ENCODE measurements at regions not wholly inside any gene's neighbourhood (a gene's known extent, or its start where the extent isn't known, plus 50 kb on each side); places are given as distances from the start of the nearest gene placed in this dataset.

DNA sequence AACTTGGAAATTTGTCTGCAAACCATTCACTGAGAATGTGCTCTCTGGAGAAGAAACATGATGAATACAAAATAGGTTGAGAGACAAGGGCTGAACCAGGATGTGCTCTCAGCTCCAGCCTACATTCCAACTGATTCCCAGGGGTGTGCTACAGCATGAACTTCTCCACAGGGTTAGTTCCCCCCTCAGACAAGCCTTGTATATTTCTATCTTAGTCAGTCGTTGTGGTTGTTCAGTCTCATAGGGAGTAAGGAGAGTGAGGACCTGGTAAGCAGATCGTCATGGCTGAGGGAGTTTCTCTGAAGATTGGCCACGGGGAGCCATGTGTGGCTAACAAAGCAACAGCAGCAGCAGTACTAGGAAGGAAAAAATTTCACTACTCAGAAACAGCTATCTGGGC lies 919.7 kb upstream of the CADM2 start:
- H3K9ac ChIP-seq (ENCODE audit: insufficient read depth in 1 of 2, low read depth in 2 of 2, low read length in 2 of 2) = no peak overlapping the region
- no peaks in the 10 kb centered on the region for H3K9me3 ChIP-seq (replicated peaks; ENCODE audit: control insufficient read depth, insufficient read depth, low read depth, low read length)
- no peak overlapping the region for H3K4me3 ChIP-seq
- ChIA-PET POLR2A (no interaction called here), CTCF (ENCODE audit: low intra/inter-chr PET ratio) (no interaction called here)
- no peak overlapping the region for H3K27ac ChIP-seq (ENCODE audit: extremely low read depth, low read depth, low read length)
- no peak for ATAC-seq
- intact Hi-C loops (cut with micrococcal nuclease) = no loop called here
- in situ Hi-C loops (cut with MboI) = no loop called here
- H3K27me3 ChIP-seq (ENCODE audit: control insufficient read depth in 2 of 2, insufficient read depth in 2 of 2, low read length in 2 of 2) = no peaks in the 10 kb centered on the region
- H3K4me1 ChIP-seq (replicated peaks in 1 of 2; ENCODE audit: control insufficient read depth in 2 of 2, insufficient read depth in 2 of 2, low read length in 2 of 2) = no peaks in the 10 kb centered on the region
- BruUV-seq (replicated peaks) = no TSS peak
- no peak for FAIRE-seq
- WGBS (ENCODE audit: insufficient coverage, low coverage, missing lambda C conversion rate) = 0% methylated on average over 3 of the region's 3 CpGs
- H3K36me3 ChIP-seq (ENCODE audit: control insufficient read depth, insufficient read depth, low read length) = no peaks in the 10 kb centered on the region
- H2AFZ ChIP-seq (ENCODE audit: low read depth, low read length) = no peak overlapping the region
- no peaks in the 10 kb centered on the region for H3K79me2 ChIP-seq (ENCODE audit: control insufficient read depth, insufficient read depth, low read length)
- H4K20me1 ChIP-seq (replicated peaks; ENCODE audit: control insufficient read depth, insufficient read depth, low read length) = no peaks in the 10 kb centered on the region
- H3K9me1 ChIP-seq (ENCODE audit: control insufficient read depth, insufficient read depth, low read length) = no peaks in the 10 kb centered on the region
- no peak for DNase-seq (ENCODE audit: extremely low read depth in 1 of 4, low spot score in 3 of 4)
- H3K4me2 ChIP-seq (ENCODE audit: insufficient read depth, low read length) = no peak overlapping the region
- TF ChIP-seq ADNP (tag; IDR thresholded peaks at IDR 0.05) (no peak), ZNF197 (CRISPR knock-in tag; IDR thresholded peaks at IDR 0.05; ENCODE audit: low read depth) (no peak), MBD2 (IDR thresholded peaks at IDR 0.05; ENCODE audit: borderline replicate concordance, low read depth) (no peak), ZKSCAN8 (CRISPR knock-in tag; IDR thresholded peaks at IDR 0.05) (no peak), ERF (CRISPR knock-in tag; IDR thresholded peaks at IDR 0.05) (no peak), ARHGAP35 (IDR thresholded peaks at IDR 0.05; ENCODE audit: partially characterized antibody) (no peak), ZNF124 (CRISPR knock-in tag; IDR thresholded peaks at IDR 0.05) (no peak), GATA2 (CRISPR knock-in tag; IDR thresholded peaks at IDR 0.05) (no peak), PHTF2 (CRISPR knock-in tag; IDR thresholded peaks at IDR 0.05) (no peak), ZFP1 (CRISPR knock-in tag; IDR thresholded peaks at IDR 0.05) (no peak), ZFP30 (CRISPR knock-in tag; IDR thresholded peaks at IDR 0.05; ENCODE audit: borderline replicate concordance) (no peak), TBL1XR1 (IDR thresholded peaks at IDR 0.05; ENCODE audit: low read length in 2 of 2) (no peak), POLR2B (IDR thresholded peaks at IDR 0.05; ENCODE audit: low read depth, partially characterized antibody) (no peak)
- TF ChIP-seq, protein P1, sequence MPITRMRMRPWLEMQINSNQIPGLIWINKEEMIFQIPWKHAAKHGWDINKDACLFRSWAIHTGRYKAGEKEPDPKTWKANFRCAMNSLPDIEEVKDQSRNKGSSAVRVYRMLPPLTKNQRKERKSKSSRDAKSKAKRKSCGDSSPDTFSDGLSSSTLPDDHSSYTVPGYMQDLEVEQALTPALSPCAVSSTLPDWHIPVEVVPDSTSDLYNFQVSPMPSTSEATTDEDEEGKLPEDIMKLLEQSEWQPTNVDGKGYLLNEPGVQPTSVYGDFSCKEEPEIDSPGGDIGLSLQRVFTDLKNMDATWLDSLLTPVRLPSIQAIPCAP (CRISPR knock-in tag; IDR thresholded peaks at IDR 0.05; ENCODE audit: borderline replicate concordance) = no peak
- TF ChIP-seq, protein P2, sequence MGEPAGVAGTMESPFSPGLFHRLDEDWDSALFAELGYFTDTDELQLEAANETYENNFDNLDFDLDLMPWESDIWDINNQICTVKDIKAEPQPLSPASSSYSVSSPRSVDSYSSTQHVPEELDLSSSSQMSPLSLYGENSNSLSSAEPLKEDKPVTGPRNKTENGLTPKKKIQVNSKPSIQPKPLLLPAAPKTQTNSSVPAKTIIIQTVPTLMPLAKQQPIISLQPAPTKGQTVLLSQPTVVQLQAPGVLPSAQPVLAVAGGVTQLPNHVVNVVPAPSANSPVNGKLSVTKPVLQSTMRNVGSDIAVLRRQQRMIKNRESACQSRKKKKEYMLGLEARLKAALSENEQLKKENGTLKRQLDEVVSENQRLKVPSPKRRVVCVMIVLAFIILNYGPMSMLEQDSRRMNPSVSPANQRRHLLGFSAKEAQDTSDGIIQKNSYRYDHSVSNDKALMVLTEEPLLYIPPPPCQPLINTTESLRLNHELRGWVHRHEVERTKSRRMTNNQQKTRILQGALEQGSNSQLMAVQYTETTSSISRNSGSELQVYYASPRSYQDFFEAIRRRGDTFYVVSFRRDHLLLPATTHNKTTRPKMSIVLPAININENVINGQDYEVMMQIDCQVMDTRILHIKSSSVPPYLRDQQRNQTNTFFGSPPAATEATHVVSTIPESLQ (CRISPR knock-in tag; IDR thresholded peaks at IDR 0.05) = no peak
- TF ChIP-seq, protein P3, sequence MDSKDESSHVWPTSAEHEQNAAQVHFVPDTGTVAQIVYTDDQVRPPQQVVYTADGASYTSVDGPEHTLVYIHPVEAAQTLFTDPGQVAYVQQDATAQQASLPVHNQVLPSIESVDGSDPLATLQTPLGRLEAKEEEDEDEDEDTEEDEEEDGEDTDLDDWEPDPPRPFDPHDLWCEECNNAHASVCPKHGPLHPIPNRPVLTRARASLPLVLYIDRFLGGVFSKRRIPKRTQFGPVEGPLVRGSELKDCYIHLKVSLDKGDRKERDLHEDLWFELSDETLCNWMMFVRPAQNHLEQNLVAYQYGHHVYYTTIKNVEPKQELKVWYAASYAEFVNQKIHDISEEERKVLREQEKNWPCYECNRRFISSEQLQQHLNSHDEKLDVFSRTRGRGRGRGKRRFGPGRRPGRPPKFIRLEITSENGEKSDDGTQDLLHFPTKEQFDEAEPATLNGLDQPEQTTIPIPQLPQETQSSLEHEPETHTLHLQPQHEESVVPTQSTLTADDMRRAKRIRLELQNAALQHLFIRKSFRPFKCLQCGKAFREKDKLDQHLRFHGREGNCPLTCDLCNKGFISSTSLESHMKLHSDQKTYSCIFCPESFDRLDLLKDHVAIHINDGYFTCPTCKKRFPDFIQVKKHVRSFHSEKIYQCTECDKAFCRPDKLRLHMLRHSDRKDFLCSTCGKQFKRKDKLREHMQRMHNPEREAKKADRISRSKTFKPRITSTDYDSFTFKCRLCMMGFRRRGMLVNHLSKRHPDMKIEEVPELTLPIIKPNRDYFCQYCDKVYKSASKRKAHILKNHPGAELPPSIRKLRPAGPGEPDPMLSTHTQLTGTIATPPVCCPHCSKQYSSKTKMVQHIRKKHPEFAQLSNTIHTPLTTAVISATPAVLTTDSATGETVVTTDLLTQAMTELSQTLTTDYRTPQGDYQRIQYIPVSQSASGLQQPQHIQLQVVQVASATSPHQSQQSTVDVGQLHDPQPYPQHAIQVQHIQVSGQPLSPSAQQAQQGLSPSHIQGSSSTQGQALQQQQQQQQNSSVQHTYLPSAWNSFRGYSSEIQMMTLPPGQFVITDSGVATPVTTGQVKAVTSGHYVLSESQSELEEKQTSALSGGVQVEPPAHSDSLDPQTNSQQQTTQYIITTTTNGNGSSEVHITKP (IDR thresholded peaks at IDR 0.05; ENCODE audit: partially characterized antibody) = no peak

Data from K562 (cell line).